GM18873 (cell line): ENCODE measurements at regions not wholly inside any gene's neighbourhood (a gene's known extent, or its start where the extent isn't known, plus 50 kb on each side); places are given as distances from the start of the nearest gene placed in this dataset.
"Not testable (repeated sequence)": the region's sequence is repeated elsewhere in the genome, so short reads cannot be mapped to it uniquely, and the experiment has no call there.

Experiments
- ATAC-seq: cut with Tn5 transposase; IDR thresholded peaks from one replicate; pipeline ENCODE4 v1.9.1; 2021; ENCODE audit warnings: mild to moderate bottlenecking, moderate library complexity, moderate number of reproducible peaks; ENCODE audit not compliant: unreplicated experiment, low FRiP score

DNA sequence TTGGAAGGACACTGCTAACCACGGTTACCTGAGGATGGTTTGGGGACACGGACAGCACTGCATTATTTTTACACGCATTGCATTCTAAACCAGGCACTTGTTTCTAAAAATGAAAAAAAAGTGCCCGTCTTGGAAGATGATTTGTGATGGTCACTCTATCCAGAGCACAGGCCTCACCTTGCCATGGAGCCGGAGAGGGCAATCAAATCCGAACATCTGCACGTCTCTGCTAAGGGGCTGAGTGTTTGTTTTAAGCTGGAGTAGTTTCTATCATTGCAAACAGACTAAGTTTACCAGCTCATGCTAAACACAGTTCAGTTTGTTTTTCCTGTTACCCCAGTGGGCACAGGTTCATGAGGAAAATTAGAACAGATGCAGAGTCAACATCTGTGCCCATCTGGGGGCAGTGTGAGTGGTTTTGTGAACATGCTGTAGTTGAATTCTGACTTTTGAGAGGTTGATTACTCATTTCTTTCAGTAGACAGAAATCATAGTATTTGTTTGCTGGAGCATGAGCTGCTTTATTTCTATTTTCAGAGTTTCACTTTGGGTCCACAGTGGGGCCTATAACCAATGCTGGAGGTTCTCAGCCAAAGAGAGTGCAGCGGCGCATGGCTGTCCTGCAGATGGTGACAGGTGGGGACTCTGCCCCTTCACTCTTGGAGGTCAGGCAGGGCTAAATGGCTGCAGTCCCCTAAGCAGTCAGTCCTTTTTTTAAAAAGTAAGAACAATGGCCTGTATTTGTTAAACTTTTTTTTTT is 65.4 kb upstream of the ENPP6 start:
- peak; percentile 61 for ATAC-seq

DNA sequence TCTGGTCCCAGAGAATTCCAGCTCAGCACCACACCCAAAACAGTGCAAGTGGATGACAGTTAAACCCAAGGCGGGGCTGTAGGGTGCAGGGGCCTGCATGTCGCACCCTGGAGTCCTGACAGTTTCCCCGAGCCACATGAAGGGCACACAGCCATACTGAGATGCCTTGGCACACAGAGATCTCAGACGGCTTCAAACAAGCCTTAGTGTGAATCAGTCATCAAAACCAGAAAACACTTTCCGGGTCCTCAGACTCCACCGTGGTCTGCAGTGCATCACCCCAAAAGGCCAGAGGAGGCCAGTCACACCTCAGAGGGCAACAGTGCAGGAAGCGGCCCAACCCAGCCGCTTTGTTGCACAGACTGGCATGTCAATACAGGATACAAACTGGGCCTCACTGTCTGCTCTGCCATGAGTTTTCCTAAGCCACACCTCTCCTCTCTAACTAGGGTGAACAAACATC is 64.6 kb upstream of the ENPP6 start:
- peak; percentile 19 for ATAC-seq

- no peak for ATAC-seq
Measured at GRCh38 chr4:184281231-184282139, 63.8 kb upstream of the ENPP6 start.

- peak; percentile 33 for ATAC-seq
Measured at GRCh38 chr4:184280591-184281071, 63.0 kb upstream of the ENPP6 start.

GRCh38 chr4:184280137-184280536 is 62.5 kb upstream of the ENPP6 start:
- no peak for ATAC-seq

- no peak for ATAC-seq
Measured at GRCh38 chr4:184279496-184280061, 61.9 kb upstream of the ENPP6 start.

- not testable (repeated sequence) for ATAC-seq
Measured at GRCh38 chr4:184277769-184278168, 60.1 kb upstream of the ENPP6 start.

DNA sequence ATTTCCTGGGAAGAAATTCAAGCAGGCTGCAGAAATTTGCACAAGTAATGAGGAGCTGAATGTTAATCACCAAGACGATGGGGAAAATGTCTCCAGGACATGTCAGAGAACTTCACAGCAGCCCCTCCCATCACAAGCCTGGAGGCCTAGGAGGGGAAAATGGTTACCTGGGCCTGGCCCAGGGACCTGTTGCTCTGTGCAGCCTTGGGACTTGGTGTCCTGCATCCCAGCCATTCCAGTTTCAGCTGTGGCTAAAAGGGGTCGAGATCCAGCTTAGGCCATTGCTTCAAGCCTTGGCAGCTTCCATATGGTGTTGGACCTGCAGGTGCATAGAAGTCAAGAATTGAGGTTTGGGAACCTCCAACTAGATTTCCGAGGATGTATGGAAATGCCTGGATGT is 59.3 kb upstream of the ENPP6 start:
- not testable (repeated sequence) for ATAC-seq

DNA sequence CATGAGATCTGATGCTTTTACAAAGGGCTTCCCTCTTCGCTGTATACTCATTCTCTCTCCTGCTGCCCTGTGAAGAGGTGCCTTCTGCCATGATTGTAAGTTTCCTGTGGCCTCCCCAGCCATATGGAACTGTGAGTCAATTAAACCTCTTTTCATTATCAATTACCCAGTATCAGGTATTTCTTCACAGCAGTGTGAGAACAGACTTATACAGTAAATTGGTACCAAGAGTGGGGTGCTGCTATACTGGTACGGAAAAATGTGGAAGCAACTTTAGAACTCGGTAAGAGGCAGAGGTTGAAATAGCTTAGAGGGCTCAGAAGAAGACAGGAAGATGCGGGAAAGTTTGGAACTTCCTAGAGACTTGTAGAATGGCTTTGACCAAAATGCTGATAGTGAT is 58.7 kb upstream of the ENPP6 start:
- ATAC-seq = not testable (repeated sequence)

GRCh38 chr4:184275766-184276165 is 58.1 kb upstream of the ENPP6 start:
- no peak for ATAC-seq

DNA sequence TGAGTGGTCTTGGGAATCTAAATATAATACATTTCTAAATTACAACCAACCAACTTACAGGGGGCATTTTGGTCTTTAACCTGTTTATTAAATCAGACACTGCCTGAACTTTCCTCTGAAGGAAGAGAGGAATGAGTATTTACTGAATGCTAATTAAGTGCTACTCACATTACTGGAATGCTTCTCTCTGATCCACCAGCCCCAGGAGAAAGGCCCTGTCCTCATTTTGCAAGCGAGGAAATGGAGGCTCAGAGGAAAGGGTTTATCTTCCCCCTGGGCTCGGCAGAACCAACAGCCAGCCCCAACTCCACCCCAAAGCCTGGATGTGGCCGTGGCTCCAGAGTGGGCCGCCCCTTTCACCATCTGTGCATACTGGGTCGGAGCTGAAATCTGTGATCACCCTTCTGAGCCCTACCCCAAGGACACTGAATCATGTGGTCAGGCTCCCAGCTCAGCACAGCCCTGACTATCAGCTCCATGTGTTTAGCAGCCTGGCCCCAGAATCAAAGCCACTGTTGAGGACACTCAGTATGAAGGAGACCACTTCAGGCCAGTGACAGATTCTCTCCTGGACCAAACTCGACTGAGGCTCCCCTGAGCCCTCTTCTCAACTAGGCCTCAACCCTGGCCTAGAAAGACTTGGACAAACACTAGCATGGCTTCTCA is 56.7 kb upstream of the ENPP6 start:
- ATAC-seq = no peak

DNA sequence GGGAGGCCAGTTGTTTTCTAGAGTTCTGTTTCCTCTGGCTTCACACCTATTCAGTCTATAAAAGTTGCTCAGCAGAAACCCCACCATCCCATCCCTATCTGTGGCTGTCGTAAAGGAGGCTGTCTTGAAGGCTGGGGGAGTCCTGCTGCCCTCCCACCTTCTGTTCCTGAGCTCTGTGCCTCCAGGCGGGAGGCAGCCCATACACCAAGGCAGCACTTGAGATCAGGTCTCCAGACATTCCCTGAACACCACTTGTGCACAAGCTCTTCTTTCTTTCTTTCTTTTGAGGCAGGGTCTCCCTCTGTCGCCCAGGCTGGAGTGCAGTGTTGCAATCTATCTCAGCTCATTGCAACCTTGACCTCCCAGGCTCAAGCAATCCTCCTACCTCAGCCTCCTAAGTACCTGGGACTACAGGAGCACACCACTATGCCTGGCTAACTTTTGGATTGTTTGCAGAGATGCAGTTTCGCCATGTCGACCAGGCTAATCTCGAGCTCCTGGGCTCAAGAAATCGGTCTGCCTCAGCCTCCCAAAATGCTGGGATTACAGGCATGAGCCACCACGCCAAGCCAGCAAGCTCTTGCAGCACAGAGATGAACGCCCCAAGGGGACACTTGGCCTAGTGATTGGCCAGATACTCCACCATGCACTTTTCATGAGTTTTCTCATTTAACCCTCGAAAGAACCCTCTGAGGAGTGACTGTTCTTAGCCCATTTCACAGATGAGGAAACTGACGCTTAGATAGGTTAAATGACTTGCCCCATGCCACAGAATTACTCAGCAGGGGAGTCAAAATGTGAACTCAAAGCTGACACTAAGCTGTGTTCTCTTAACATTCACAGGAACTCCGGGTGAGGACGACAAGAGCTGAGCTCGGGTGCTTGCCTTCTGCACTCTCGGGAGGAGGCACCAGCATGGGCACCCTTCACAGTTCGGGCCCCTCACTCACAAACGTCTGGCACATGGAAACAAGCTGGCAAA is 55.8 kb upstream of the ENPP6 start:
- ATAC-seq = peak; percentile 44

GRCh38 chr4:184270808-184271413 is 53.2 kb upstream of the ENPP6 start:
- no peak for ATAC-seq

GRCh38 chr4:184269879-184270430 is 52.3 kb upstream of the ENPP6 start:
- no peak for ATAC-seq

DNA sequence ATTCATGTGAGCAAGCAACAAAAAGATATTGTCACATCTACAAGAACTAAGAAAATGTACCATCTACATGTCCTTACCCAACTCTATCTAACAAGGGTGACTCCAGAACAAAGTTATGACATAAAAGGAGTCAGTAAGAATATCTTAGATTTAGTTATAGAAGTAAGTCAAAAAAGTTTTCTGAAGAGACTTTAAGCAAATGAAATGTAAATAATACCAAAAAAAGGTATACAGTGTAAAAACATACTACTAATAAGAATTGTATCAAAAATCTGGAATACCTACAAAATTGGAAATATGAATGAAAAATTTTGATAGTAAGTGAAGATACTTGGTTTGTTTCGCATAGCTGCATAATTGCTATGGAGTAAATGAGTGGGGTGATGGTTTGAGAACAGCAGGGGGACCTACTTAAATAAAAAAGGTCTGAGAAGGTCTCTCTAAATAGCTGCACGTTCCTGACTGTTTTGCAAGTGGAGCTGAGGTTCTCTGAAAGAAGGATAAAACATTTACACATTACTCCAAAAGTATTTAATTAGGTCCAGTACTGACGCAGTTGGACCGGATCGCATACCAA is 51.0 kb upstream of the ENPP6 start:
- ATAC-seq = no peak

- peak; percentile 71 for ATAC-seq
Measured at GRCh38 chr4:184267673-184268583, 50.3 kb upstream of the ENPP6 start.
